Activated T-cell treated with anti-CD3 and anti-CD28 coated beads, Interleukin-2, amount 50 U/mL, for 72 hours (primary cell): ENCODE measurements at regions not wholly inside any gene's neighbourhood (a gene's known extent, or its start where the extent isn't known, plus 50 kb on each side); places are given as distances from the start of the nearest gene placed in this dataset.
"Not testable (repeated sequence)": the region's sequence is repeated elsewhere in the genome, so short reads cannot be mapped to it uniquely, and the experiment has no call there.

Experiments
- ATAC-seq, 2 donors: fragments of 150-1000 bp; cut with Tn5 transposase; replicated peaks in 1 of 2; 2 replicates each; pipeline ENCODE4 v1.10.0; 2021; ENCODE audit warnings: moderate library complexity in 2 of 2, mild to moderate bottlenecking in 1 of 2
- DNase-seq, 2 donors: peaks; one replicate each; pipeline ENCODE4 v3.0.0; 2021 to 2022; ENCODE audit warnings: mixed read lengths in 1 of 2
- H3K27ac Mint-ChIP-seq: one replicate; pipeline ENCODE4 v1.8.0; 2022; ENCODE audit warnings: mild to moderate bottlenecking, moderate library complexity, mixed read lengths
- H3K27me3 Mint-ChIP-seq: one replicate; pipeline ENCODE4 v1.8.0; 2022; ENCODE audit warnings: low read depth, mixed read lengths
- H3K36me3 Mint-ChIP-seq, 2 donors: one replicate each; pipeline ENCODE4 v1.8.0; 2022; ENCODE audit warnings: mixed read lengths in 2 of 2, mild to moderate bottlenecking in 1 of 2; ENCODE audit not compliant: insufficient read depth in 2 of 2
- H3K4me1 Mint-ChIP-seq: one replicate; pipeline ENCODE4 v1.8.0; 2022; ENCODE audit warnings: low read depth, mixed read lengths
- H3K4me3 Mint-ChIP-seq, 2 donors: one replicate each; pipeline ENCODE4 v1.8.0; 2022; ENCODE audit warnings: mild to moderate bottlenecking in 2 of 2, mixed read lengths in 2 of 2, moderate library complexity in 2 of 2
- H3K9me3 Mint-ChIP-seq, 2 donors: one replicate each; pipeline ENCODE4 v1.8.0; 2022; ENCODE audit warnings: mixed read lengths in 2 of 2

DNA sequence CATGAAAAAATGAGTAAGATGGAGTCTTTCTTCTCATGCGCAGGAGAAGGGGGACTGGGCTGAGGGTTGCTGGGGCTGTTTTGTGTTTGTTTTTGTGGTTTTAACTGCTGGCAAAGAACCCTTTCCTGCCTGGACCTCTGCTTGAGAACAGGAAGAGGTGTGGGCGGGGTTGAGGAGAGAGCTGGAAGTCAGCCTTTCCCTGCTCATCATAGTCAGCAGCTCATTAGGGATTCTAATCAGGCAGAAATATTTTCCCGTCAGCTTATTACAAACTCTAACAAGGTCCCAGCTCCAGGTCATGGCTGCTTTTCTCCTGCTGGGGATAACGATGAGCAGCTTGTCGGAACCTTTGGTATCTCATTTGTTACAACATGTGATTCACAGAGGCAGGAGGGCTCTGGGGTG lies 185.0 kb upstream of the NRXN3 start:
- Mint-ChIP-seq H3K27ac (no peak overlapping the region), H3K9me3 (no peaks in the 10 kb centered on the region), H3K4me3 (no peak overlapping the region), H3K36me3 (no peaks in the 10 kb centered on the region), H3K4me1 (peaks cover 2% of the 10 kb centered on the region), H3K27me3 (peaks cover 4% of the 10 kb centered on the region)
- ATAC-seq (no peak), DNase-seq (no peak)

GRCh38 chr14:77986773-77987172 lies 183.4 kb upstream of the NRXN3 start:
- DNase-seq (no peak), ATAC-seq (no peak)
- H3K4me3 Mint-ChIP-seq = no peak overlapping the region
- H3K27ac Mint-ChIP-seq = no peak overlapping the region
- H3K9me3 Mint-ChIP-seq = no peaks in the 10 kb centered on the region
- H3K4me1 Mint-ChIP-seq = no peaks in the 10 kb centered on the region
- H3K36me3 Mint-ChIP-seq = no peaks in the 10 kb centered on the region
- no peaks in the 10 kb centered on the region for H3K27me3 Mint-ChIP-seq

DNA sequence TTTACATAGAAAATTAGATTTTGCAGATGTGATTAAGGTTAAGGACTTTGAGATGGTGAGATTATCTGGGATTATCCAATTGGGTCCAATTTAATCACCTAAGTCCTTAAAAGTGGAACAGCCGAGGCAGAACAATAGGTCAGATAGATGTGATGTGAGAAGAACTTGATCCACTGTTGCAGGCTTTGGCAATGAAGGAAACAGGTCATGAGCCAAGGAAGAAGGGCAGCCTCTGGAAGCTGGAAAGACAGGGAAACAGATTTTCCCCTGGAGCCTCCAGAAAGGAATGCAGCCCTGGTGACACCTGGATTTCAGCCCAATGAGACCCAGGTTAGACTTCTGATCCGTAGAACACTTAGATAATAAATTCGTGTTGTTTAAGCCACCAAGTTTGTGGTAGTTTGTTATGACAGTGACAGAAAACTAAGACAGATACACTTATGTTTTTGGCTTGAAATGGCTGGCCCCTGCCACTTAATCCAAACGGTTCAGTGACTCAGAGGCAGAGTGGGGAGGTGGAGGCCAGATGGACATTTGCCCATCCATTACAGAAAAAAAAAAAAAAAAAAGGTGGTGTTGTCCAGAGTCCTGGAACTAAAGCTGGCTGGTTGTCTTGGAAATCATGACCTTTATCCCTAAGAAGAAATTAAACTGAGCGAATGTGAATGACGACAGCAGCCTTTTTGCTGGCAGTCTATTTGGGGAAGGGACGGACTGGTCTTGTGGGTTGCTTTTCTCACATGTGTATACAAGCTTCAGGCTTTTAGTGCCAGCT lies 181.9 kb upstream of the NRXN3 start:
- DNase-seq (no peak), ATAC-seq (no peak)
- Mint-ChIP-seq H3K27ac (no peak overlapping the region), H3K4me1 (no peaks in the 10 kb centered on the region), H3K36me3 (no peaks in the 10 kb centered on the region), H3K9me3 (no peaks in the 10 kb centered on the region), H3K4me3 (no peak overlapping the region), H3K27me3 (no peaks in the 10 kb centered on the region)

GRCh38 chr14:77988970-77989369 lies 181.2 kb upstream of the NRXN3 start:
- Mint-ChIP-seq H3K4me1 (no peaks in the 10 kb centered on the region), H3K9me3 (no peaks in the 10 kb centered on the region), H3K36me3 (no peaks in the 10 kb centered on the region), H3K4me3 (no peak overlapping the region), H3K27ac (no peak overlapping the region), H3K27me3 (no peaks in the 10 kb centered on the region)
- DNase-seq (no peak), ATAC-seq (no peak)

DNA sequence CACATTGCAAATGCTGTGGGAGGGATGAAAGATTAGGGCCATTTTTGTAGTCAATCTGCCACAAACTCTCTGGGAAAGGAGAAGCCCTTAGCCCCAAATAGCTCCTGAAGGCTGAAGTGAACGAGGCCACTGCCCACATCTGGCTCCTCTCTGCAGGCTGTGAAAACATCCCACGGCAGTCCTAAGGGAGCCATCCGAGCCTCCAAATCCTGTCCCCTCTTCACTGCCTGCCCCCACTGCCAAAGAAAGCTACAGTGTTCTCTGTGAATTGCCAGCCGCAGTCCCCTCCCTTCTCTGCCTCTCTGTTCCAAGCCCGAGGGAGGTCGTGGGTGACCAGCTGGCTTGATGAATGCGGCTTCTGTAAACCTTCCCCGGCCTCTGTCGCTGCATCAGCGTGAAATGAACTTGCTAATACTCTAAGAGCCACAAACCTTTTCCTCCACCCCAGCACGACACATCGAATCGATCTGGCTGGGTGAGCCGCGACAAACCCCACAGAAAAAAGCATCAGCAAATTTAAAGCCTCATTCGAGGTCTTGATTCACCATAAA lies 180.7 kb upstream of the NRXN3 start:
- ATAC-seq = no peak
- no peaks in the 10 kb centered on the region for H3K4me1 Mint-ChIP-seq
- H3K36me3 Mint-ChIP-seq = no peaks in the 10 kb centered on the region
- DNase-seq = no peak
- H3K9me3 Mint-ChIP-seq = no peaks in the 10 kb centered on the region
- no peak overlapping the region for H3K27ac Mint-ChIP-seq
- no peak overlapping the region for H3K4me3 Mint-ChIP-seq
- no peaks in the 10 kb centered on the region for H3K27me3 Mint-ChIP-seq

DNA sequence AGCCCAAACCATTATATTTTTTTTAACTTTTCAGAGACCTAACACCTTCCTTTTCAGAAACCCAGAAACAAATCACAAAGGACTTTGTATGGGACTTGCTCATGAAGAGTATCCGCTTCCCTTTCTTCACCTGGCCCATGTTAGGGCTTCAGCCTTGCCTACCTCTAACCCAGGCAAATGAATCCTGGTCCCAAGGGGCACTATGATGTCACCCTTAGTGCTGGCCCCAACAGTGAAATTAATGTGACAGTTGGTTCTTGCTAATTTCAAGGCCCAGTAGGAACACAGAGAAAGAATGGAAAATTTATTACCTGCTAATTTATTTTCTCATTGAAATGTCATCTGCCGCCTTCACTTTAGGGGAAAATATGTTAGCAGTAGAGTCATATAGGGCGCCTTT lies 179.8 kb upstream of the NRXN3 start:
- ATAC-seq (no peak), DNase-seq (no peak)
- Mint-ChIP-seq H3K27ac (no peak overlapping the region), H3K9me3 (no peaks in the 10 kb centered on the region), H3K36me3 (no peaks in the 10 kb centered on the region), H3K27me3 (no peaks in the 10 kb centered on the region), H3K4me3 (no peak overlapping the region), H3K4me1 (no peaks in the 10 kb centered on the region)

GRCh38 chr14:77991128-77991772 lies 178.9 kb upstream of the NRXN3 start:
- DNase-seq (peak in 1 of 2 donors; percentile 3), ATAC-seq (no peak)
- no peaks in the 10 kb centered on the region for H3K36me3 Mint-ChIP-seq
- no peak overlapping the region for H3K4me3 Mint-ChIP-seq
- no peaks in the 10 kb centered on the region for H3K4me1 Mint-ChIP-seq
- H3K27me3 Mint-ChIP-seq = no peaks in the 10 kb centered on the region
- H3K27ac Mint-ChIP-seq = no peak overlapping the region
- H3K9me3 Mint-ChIP-seq = no peaks in the 10 kb centered on the region

- peak; percentile 50 to 53 for ATAC-seq
- no peak overlapping the region for H3K27ac Mint-ChIP-seq
- peaks cover 9 to 13% of the 10 kb centered on the region in 2 donors for H3K9me3 Mint-ChIP-seq
These were observed 164.8 kb upstream of the NRXN3 start for GRCh38 chr14:78005325-78005724.

GRCh38 chr14:78007160-78007559 lies 163.0 kb upstream of the NRXN3 start:
- peaks cover 6 to 11% of the 10 kb centered on the region in 2 donors for H3K36me3 Mint-ChIP-seq
- peak in 1 of 2 donors; percentile 0 for DNase-seq
- H3K9me3 Mint-ChIP-seq = peaks cover 8 to 9% of the 10 kb centered on the region in 2 donors
- H3K27ac Mint-ChIP-seq = no peak overlapping the region
- peaks cover 16% of the 10 kb centered on the region for H3K27me3 Mint-ChIP-seq
- no peak overlapping the region for H3K4me3 Mint-ChIP-seq
- peaks cover 15% of the 10 kb centered on the region for H3K4me1 Mint-ChIP-seq
- ATAC-seq = peak; percentile 88 to 89

More at GRCh38 chr14:78005325-78005724, 164.8 kb upstream of the NRXN3 start:
- peak in 1 of 2 donors; percentile 2 for DNase-seq
- Mint-ChIP-seq H3K4me1 (peaks cover 15% of the 10 kb centered on the region), H3K4me3 (no peak overlapping the region), H3K36me3 (peaks cover 7 to 11% of the 10 kb centered on the region in 2 donors), H3K27me3 (peaks cover 16% of the 10 kb centered on the region)

GRCh38 chr14:78010688-78011087 lies 159.5 kb upstream of the NRXN3 start:
- Mint-ChIP-seq H3K27me3 (peaks cover 17% of the 10 kb centered on the region), H3K27ac (no peak overlapping the region), H3K9me3 (peaks cover 5 to 7% of the 10 kb centered on the region in 2 donors), H3K4me3 (no peak overlapping the region), H3K4me1 (peaks cover 9% of the 10 kb centered on the region), H3K36me3 (peaks cover 2 to 3% of the 10 kb centered on the region in 2 donors)
- ATAC-seq (no peak), DNase-seq (no peak)

- not testable (repeated sequence) for ATAC-seq, H3K4me1 Mint-ChIP-seq, H3K27ac Mint-ChIP-seq, H3K9me3 Mint-ChIP-seq, DNase-seq, H3K4me3 Mint-ChIP-seq, H3K36me3 Mint-ChIP-seq
- H3K27me3 Mint-ChIP-seq = peaks cover 14% of the 10 kb centered on the region
These were observed 156.3 kb upstream of the NRXN3 start for GRCh38 chr14:78013911-78014310.

DNA sequence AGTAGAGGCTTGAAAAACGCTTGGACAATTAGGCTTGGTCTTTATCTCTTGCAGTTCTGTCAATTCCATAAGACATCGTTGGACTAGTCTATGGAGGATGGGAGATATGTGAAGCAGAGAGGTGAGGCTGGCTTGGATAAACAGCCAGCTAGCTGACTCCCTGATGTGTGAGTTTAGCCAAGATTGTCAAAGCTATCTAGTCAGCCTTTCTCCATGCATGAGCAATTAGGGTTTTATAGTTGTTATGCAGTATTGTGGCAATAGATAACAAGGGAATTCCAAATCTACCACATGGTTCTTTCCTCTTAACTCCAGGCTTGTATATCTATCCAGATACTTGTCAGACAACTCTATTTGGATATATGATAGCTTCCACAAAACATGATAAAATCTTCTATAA lies 153.6 kb upstream of the NRXN3 start:
- peaks cover 0 to 3% of the 10 kb centered on the region in 2 donors for H3K9me3 Mint-ChIP-seq
- DNase-seq = no peak
- H3K27me3 Mint-ChIP-seq = peaks cover 15% of the 10 kb centered on the region
- H3K27ac Mint-ChIP-seq = no peak overlapping the region
- H3K4me3 Mint-ChIP-seq = no peak overlapping the region
- ATAC-seq = no peak
- H3K4me1 Mint-ChIP-seq = no peaks in the 10 kb centered on the region
- no peaks in the 10 kb centered on the region for H3K36me3 Mint-ChIP-seq

DNA sequence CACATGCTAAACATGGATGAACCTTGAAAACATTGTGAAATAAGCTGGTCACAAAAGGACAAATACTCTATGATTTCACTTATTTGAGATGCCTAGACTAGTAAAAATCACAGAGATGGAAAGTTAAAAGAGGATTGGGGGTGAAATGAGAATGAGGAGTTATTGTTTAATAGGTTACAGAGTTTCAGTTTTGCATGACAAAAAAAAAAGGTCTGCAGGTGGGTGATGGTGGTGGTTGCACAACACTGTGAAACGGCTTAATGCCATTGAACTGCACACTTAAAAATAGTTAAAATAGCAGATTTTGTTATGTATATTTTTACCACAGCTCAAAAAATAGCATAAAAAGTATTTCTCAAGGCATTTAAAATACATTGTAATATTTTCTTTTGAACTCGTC lies 151.9 kb upstream of the NRXN3 start:
- H3K4me3 Mint-ChIP-seq = no peak overlapping the region
- ATAC-seq = no peak
- H3K27ac Mint-ChIP-seq = no peak overlapping the region
- H3K4me1 Mint-ChIP-seq = no peaks in the 10 kb centered on the region
- H3K36me3 Mint-ChIP-seq = no peaks in the 10 kb centered on the region
- DNase-seq = no peak
- H3K27me3 Mint-ChIP-seq = peaks cover 15% of the 10 kb centered on the region
- H3K9me3 Mint-ChIP-seq = peaks cover 0 to 3% of the 10 kb centered on the region in 2 donors
